ENCODE measurements at regions not wholly inside any gene's neighbourhood (a gene's known extent, or its start where the extent isn't known, plus 50 kb on each side); places are given as distances from the start of the nearest gene placed in this dataset.

- no peak for TF ChIP-seq MAX (IDR thresholded peaks at IDR 0.05; ENCODE audit: low read depth, low read length)
- H3K4me3 ChIP-seq (ENCODE audit: low read depth, low read length): no peak overlapping the region
- no peak for DNase-seq (ENCODE audit: low read depth)
Measured at GRCh38 chr4:100588076-100588475, 70.3 kb upstream of the EMCN start.

- H3K4me3 ChIP-seq (ENCODE audit: low read depth, low read length): no peak overlapping the region
- no peak for DNase-seq (ENCODE audit: low read depth)
Measured at GRCh38 chr4:100582146-100582545, 64.3 kb upstream of the EMCN start.

GRCh38 chr4:100581337-100581736 lies 63.5 kb upstream of the EMCN start:
- no peak for TF ChIP-seq POLR2A (IDR thresholded peaks at IDR 0.05; ENCODE audit: extremely low read depth, insufficient read length)
- no peak for TF ChIP-seq MAX (IDR thresholded peaks at IDR 0.05; ENCODE audit: low read depth, low read length)
- TF ChIP-seq MYC (IDR thresholded peaks at IDR 0.05; ENCODE audit: low read depth, low read length): no peak
- no peak for TF ChIP-seq CTCF (IDR thresholded peaks at IDR 0.05; ENCODE audit: low read depth, low read length)
- no peak overlapping the region for H3K4me3 ChIP-seq (ENCODE audit: low read depth, low read length)
- no peak for DNase-seq (ENCODE audit: low read depth)

More at GRCh38 chr4:100582146-100582545, 64.3 kb upstream of the EMCN start:
- TF ChIP-seq POLR2A (IDR thresholded peaks at IDR 0.05; ENCODE audit: extremely low read depth, insufficient read length): no peak
- no peak for TF ChIP-seq CTCF (IDR thresholded peaks at IDR 0.05; ENCODE audit: low read depth, low read length)
- TF ChIP-seq MYC (IDR thresholded peaks at IDR 0.05; ENCODE audit: low read depth, low read length): no peak
- TF ChIP-seq MAX (IDR thresholded peaks at IDR 0.05; ENCODE audit: low read depth, low read length): no peak

- DNase-seq (ENCODE audit: low read depth): peak; percentile 18
- no peak overlapping the region for H3K4me3 ChIP-seq (ENCODE audit: low read depth, low read length)
- peak; percentile 5 for TF ChIP-seq CTCF (IDR thresholded peaks at IDR 0.05; ENCODE audit: low read depth, low read length)
- no peak for TF ChIP-seq POLR2A (IDR thresholded peaks at IDR 0.05; ENCODE audit: extremely low read depth, insufficient read length)
- TF ChIP-seq MAX (IDR thresholded peaks at IDR 0.05; ENCODE audit: low read depth, low read length): no peak
Measured at GRCh38 chr4:100576570-100576969, 58.7 kb upstream of the EMCN start.

GRCh38 chr4:100574607-100575006 lies 56.8 kb upstream of the EMCN start:
- TF ChIP-seq MAX (IDR thresholded peaks at IDR 0.05; ENCODE audit: low read depth, low read length) (no peak), CTCF (IDR thresholded peaks at IDR 0.05; ENCODE audit: low read depth, low read length) (no peak), MYC (IDR thresholded peaks at IDR 0.05; ENCODE audit: low read depth, low read length) (no peak), POLR2A (IDR thresholded peaks at IDR 0.05; ENCODE audit: extremely low read depth, insufficient read length) (no peak)

GRCh38 chr4:100569196-100569595 lies 51.4 kb upstream of the EMCN start:
- H3K4me3 ChIP-seq (ENCODE audit: low read depth, low read length): no peak overlapping the region
- DNase-seq (ENCODE audit: low read depth): no peak
- no peak for TF ChIP-seq MYC (IDR thresholded peaks at IDR 0.05; ENCODE audit: low read depth, low read length)
- TF ChIP-seq POLR2A (IDR thresholded peaks at IDR 0.05; ENCODE audit: extremely low read depth, insufficient read length): no peak
- TF ChIP-seq MAX (IDR thresholded peaks at IDR 0.05; ENCODE audit: low read depth, low read length): no peak
- no peak for TF ChIP-seq CTCF (IDR thresholded peaks at IDR 0.05; ENCODE audit: low read depth, low read length)

More at GRCh38 chr4:100574607-100575006, 56.8 kb upstream of the EMCN start:
- DNase-seq (ENCODE audit: low read depth): no peak
- no peak overlapping the region for H3K4me3 ChIP-seq (ENCODE audit: low read depth, low read length)
